ENCODE measurements at regions not wholly inside any gene's neighbourhood (a gene's known extent, or its start where the extent isn't known, plus 50 kb on each side); places are given as distances from the start of the nearest gene placed in this dataset.

DNA sequence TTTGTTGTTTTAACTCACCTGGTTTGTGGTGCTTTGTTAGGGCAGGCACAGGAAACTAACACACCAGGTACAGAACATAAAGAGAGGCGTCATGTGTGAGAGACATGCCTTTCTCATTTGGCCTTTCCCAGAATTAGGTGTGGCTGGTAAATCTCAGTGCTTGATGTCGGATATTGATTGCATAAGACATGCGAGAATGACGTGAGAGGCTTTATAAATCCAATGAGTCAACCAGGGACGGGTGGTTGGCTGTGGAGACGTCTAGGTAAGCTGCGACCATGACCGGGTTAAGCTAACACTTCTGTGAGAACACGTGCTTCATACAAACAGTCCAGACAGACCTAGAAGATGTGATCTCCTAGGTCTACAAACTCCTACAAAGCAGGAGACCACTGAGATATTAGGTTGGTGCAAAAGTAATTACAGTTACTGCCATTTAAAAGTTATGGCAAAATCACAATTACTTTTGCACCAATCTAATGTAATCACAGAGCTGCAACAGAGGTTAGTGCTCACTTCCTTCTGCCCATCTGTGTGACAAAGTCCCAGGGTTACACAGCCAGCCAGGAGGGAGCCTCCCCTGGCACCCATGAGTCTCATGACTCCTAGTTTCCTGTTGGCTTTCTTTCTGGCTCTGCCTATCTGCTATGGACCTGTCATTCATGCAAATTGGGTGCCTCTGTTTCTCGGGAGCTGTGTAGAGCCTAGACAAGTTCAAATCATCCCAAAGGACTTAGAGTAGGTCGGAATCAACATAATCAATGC, 98.9 kb upstream of the ATP8B1 start:
- CTCF ChIA-PET = interaction anchor here (0.6 to 2.3 kb wide), 7 partner anchors 10 to 275 kb away, joined by 3 to 7 read pairs (median 4); partner anchors contain the start of gene NEDD4L
- peaks cover 62% of the 10 kb centered on the region for H3K4me1 Mint-ChIP-seq (ENCODE audit: low read depth, unreplicated experiment)
- TSS peak; percentile 96 for BruUV-seq (replicated peaks)

DNA sequence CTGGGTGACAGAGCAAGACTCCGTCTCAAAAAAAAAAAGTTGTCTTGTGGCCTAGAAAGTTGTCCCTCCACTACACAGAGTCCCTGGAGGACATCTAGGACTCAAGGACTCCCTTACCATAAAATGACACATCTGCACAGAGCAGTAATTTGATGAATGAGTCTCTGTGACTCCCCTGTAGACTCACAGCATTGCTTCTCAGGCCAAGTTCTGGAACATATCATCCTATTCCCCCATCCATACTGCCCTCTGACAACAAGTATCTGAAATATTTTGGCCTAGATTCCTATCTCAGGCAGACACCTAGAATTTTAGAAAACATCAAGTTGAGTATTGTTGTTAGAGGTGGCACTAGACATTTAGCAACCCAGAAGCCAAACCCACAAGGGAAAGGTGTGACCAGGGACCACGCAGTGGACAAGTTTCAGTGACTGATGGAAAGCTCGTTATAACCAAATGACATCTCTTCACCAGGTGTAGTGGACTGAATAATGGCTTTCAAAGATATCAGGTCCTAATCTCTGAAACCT, 97.9 kb upstream of the ATP8B1 start:
- BruUV-seq (replicated peaks) = no TSS peak
- Mint-ChIP-seq H3K36me3 (ENCODE audit: insufficient read depth, unreplicated experiment) (peaks cover 17% of the 10 kb centered on the region), H3K4me3 (ENCODE audit: low read depth, unreplicated experiment) (peak overlapping the region; percentile 19), H3K27me3 (ENCODE audit: unreplicated experiment) (no peaks in the 10 kb centered on the region), H3K27ac (ENCODE audit: unreplicated experiment) (peak overlapping the region; percentile 97), H3K9me3 (ENCODE audit: low read depth, unreplicated experiment) (peaks cover 4% of the 10 kb centered on the region), H3K4me1 (ENCODE audit: low read depth, unreplicated experiment) (peaks cover 52% of the 10 kb centered on the region)
- DNase-seq = no peak
- CTCF ChIA-PET = interaction anchor here (0.9 to 2.3 kb wide), 3 partner anchors 10 to 143 kb away, joined by 3 to 7 read pairs (median 4); partner anchors contain the start of gene NEDD4L
- intact Hi-C loops (cut with micrococcal nuclease; ENCODE audit: unreplicated experiment) = loop anchor here (1.0 kb wide), 1 partner anchor 142 kb away; no protein-coding TSS in a partner anchor
- TF ChIP-seq, protein P1, sequence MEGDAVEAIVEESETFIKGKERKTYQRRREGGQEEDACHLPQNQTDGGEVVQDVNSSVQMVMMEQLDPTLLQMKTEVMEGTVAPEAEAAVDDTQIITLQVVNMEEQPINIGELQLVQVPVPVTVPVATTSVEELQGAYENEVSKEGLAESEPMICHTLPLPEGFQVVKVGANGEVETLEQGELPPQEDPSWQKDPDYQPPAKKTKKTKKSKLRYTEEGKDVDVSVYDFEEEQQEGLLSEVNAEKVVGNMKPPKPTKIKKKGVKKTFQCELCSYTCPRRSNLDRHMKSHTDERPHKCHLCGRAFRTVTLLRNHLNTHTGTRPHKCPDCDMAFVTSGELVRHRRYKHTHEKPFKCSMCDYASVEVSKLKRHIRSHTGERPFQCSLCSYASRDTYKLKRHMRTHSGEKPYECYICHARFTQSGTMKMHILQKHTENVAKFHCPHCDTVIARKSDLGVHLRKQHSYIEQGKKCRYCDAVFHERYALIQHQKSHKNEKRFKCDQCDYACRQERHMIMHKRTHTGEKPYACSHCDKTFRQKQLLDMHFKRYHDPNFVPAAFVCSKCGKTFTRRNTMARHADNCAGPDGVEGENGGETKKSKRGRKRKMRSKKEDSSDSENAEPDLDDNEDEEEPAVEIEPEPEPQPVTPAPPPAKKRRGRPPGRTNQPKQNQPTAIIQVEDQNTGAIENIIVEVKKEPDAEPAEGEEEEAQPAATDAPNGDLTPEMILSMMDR (IDR thresholded peaks at IDR 0.05; ENCODE audit: unreplicated experiment) = no peak

More for the DNA sequence above, 98.9 kb upstream of the ATP8B1 start:
- Mint-ChIP-seq H3K36me3 (ENCODE audit: insufficient read depth, unreplicated experiment) (peaks cover 17% of the 10 kb centered on the region), H3K9me3 (ENCODE audit: low read depth, unreplicated experiment) (peaks cover 2% of the 10 kb centered on the region), H3K27ac (ENCODE audit: unreplicated experiment) (peak overlapping the region; percentile 97), H3K27me3 (ENCODE audit: unreplicated experiment) (no peaks in the 10 kb centered on the region), H3K4me3 (ENCODE audit: low read depth, unreplicated experiment) (peak overlapping the region; percentile 28)
- peak; percentile 89 for DNase-seq
- TF ChIP-seq, protein P1 (IDR thresholded peaks at IDR 0.05; ENCODE audit: unreplicated experiment) = no peak
- intact Hi-C loops (cut with micrococcal nuclease; ENCODE audit: unreplicated experiment) = loop anchor here (1.0 kb wide), 1 partner anchor 141 kb away; no protein-coding TSS in a partner anchor

DNA sequence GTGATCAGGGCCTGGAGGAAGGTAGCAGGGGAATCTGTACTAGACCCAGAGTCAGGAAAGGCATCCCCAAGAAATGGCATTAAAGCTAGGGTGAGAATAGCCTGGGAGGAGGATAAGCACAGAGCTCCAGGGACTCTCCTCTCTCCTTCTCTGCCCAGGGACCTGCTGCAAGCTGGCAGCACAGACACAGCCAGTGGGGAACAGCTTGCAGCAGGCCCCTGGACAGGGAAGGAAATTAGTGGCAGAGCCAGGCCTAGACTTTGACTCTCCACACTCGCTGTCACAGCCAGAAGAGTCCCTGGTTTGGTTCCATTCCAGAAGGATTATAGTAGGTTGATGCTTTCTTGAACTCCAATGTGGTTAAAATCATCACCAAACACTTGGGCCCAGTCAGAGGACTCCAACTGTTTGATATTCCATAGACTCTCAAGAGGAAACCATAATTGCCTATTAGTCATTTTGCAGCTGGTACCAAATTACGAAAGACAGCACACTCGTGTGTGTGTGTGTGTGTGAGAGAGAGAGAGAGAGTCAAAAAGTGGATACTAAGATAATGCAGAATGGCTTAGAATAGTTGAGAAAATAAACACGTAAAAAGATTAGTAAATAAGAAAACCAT, 95.5 kb upstream of the ATP8B1 start:
- CTCF ChIA-PET = interaction anchor here (0.6 to 1.1 kb wide), 3 partner anchors 8 to 79 kb away, joined by 3 to 4 read pairs (median 3); no protein-coding TSS in a partner anchor
- H3K4me3 Mint-ChIP-seq (ENCODE audit: low read depth, unreplicated experiment) = no peak overlapping the region
- DNase-seq = no peak
- peak overlapping the region; percentile 32 for H3K27ac Mint-ChIP-seq (ENCODE audit: unreplicated experiment)
- peaks cover 48% of the 10 kb centered on the region for H3K4me1 Mint-ChIP-seq (ENCODE audit: low read depth, unreplicated experiment)
- TF ChIP-seq, protein P1 (IDR thresholded peaks at IDR 0.05; ENCODE audit: unreplicated experiment) = no peak
- BruUV-seq (replicated peaks) = no TSS peak
- H3K27me3 Mint-ChIP-seq (ENCODE audit: unreplicated experiment) = no peaks in the 10 kb centered on the region
- H3K9me3 Mint-ChIP-seq (ENCODE audit: low read depth, unreplicated experiment) = peaks cover 6% of the 10 kb centered on the region
- peaks cover 17% of the 10 kb centered on the region for H3K36me3 Mint-ChIP-seq (ENCODE audit: insufficient read depth, unreplicated experiment)
- intact Hi-C loops (cut with micrococcal nuclease; ENCODE audit: unreplicated experiment) = no loop called here

DNA sequence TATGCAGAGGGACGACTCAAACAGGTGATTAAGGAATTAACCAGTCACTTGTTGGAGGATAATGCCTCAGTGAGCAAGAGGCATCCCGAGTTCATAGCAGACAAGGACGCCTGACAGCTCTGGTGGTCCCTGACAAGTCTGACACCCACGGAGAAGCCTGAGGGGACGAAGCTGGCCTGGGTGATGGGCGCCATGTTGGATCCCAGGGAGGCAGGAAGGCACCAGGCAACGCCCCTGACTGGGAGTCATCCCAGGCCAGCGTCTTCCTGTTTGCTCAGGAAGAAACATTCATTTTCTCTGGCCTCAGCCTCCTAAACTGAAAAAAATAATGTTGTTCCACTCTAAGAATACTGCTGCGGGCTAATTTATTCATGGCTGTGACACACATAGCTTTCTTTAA, 92.1 kb upstream of the ATP8B1 start:
- no TSS peak for BruUV-seq (replicated peaks)
- CTCF ChIA-PET = no interaction called here
- H3K4me3 Mint-ChIP-seq (ENCODE audit: low read depth, unreplicated experiment) = no peak overlapping the region

More for the DNA sequence above, 92.1 kb upstream of the ATP8B1 start:
- intact Hi-C loops (cut with micrococcal nuclease; ENCODE audit: unreplicated experiment) = no loop called here
- peaks cover 2% of the 10 kb centered on the region for H3K36me3 Mint-ChIP-seq (ENCODE audit: insufficient read depth, unreplicated experiment)
- H3K9me3 Mint-ChIP-seq (ENCODE audit: low read depth, unreplicated experiment) = peaks cover 13% of the 10 kb centered on the region
- no peaks in the 10 kb centered on the region for H3K27me3 Mint-ChIP-seq (ENCODE audit: unreplicated experiment)
- TF ChIP-seq, protein P1 (IDR thresholded peaks at IDR 0.05; ENCODE audit: unreplicated experiment) = no peak
- H3K27ac Mint-ChIP-seq (ENCODE audit: unreplicated experiment) = no peak overlapping the region
- DNase-seq = no peak
- H3K4me1 Mint-ChIP-seq (ENCODE audit: low read depth, unreplicated experiment) = peaks cover 46% of the 10 kb centered on the region

Data from Calu3 (cell line).